Calu3 (cell line): ENCODE measurements at regions not wholly inside any gene's neighbourhood (a gene's known extent, or its start where the extent isn't known, plus 50 kb on each side); places are given as distances from the start of the nearest gene placed in this dataset.

Experiments
- BruUV-seq: library from RNA; stranded (reverse); fragments of 400-500 nt; replicated peaks from 2 replicates; lab custom pipeline; 2021; lab: Mats Ljungman, UMichigan
- CTCF ChIA-PET: fragments of 300-600 bp; sonication (Branson Sonifier 250); formaldehyde crosslinking; loops from one replicate; lab custom pipeline; 2022; ENCODE audit warnings: antibody characterized with exemption; lab: Charles Lee
- DNase-seq: peaks from one replicate; pipeline ENCODE4 v3.0.0; 2022
- H3K27ac Mint-ChIP-seq: one replicate; pipeline ENCODE4 v1.8.0; 2022; ENCODE audit warnings: mixed read lengths; ENCODE audit not compliant: unreplicated experiment
- H3K27me3 Mint-ChIP-seq: one replicate; pipeline ENCODE4 v1.8.0; 2022; ENCODE audit warnings: mixed read lengths; ENCODE audit not compliant: unreplicated experiment
- H3K36me3 Mint-ChIP-seq: one replicate; pipeline ENCODE4 v1.8.0; 2022; ENCODE audit warnings: mild to moderate bottlenecking, moderate library complexity, mixed read lengths; ENCODE audit not compliant: insufficient read depth, unreplicated experiment
- H3K4me1 Mint-ChIP-seq: one replicate; pipeline ENCODE4 v1.8.0; 2022; ENCODE audit warnings: mild to moderate bottlenecking, low read depth, mixed read lengths; ENCODE audit not compliant: unreplicated experiment
- H3K4me3 Mint-ChIP-seq: one replicate; pipeline ENCODE4 v1.8.0; 2022; ENCODE audit warnings: mild to moderate bottlenecking, low read depth, moderate library complexity, mixed read lengths; ENCODE audit not compliant: unreplicated experiment
- H3K9me3 Mint-ChIP-seq: one replicate; pipeline ENCODE4 v1.8.0; 2022; ENCODE audit warnings: low read depth, mixed read lengths; ENCODE audit not compliant: unreplicated experiment
- CTCF ChIP-seq: fragments of 200-600 bp; IDR thresholded peaks from one replicate; pipeline ENCODE4 v1.8.0; 2022; ENCODE audit warnings: antibody characterized with exemption; ENCODE audit not compliant: unreplicated experiment
- intact Hi-C: fragments of 100-400 bp; cut with micrococcal nuclease; formaldehyde crosslinking; loops from one replicate; pipeline ENCODE4 v1.10.0; 2022; ENCODE audit not compliant: unreplicated experiment

GRCh38 chr11:120022617-120023016 is 115.3 kb downstream of the TRIM29 start:
- no peak overlapping the region for H3K4me3 Mint-ChIP-seq
- no peaks in the 10 kb centered on the region for H3K4me1 Mint-ChIP-seq
- intact Hi-C loops, result no loop called here
- no peak overlapping the region for H3K27ac Mint-ChIP-seq
- no TSS peak for BruUV-seq
- no peaks in the 10 kb centered on the region for H3K9me3 Mint-ChIP-seq
- H3K27me3 Mint-ChIP-seq, result peaks cover 66% of the 10 kb centered on the region
- CTCF ChIA-PET, result no interaction called here
- H3K36me3 Mint-ChIP-seq, result no peaks in the 10 kb centered on the region
- DNase-seq, result no peak
- no peak for TF ChIP-seq CTCF

GRCh38 chr11:120021978-120022377 is 115.9 kb downstream of the TRIM29 start:
- DNase-seq, result no peak
- Mint-ChIP-seq H3K9me3 (no peaks in the 10 kb centered on the region), H3K27me3 (peaks cover 66% of the 10 kb centered on the region), H3K27ac (no peak overlapping the region), H3K4me3 (no peak overlapping the region), H3K4me1 (no peaks in the 10 kb centered on the region), H3K36me3 (no peaks in the 10 kb centered on the region)
- CTCF ChIA-PET, result no interaction called here
- intact Hi-C loops, result no loop called here
- BruUV-seq, result no TSS peak
- no peak for TF ChIP-seq CTCF

- CTCF ChIA-PET, result interaction anchor here (0.7 kb wide), 1 partner anchor 711 kb away, joined by 3 read pairs; no protein-coding TSS in a partner anchor
- Mint-ChIP-seq H3K27me3 (peaks cover 68% of the 10 kb centered on the region), H3K4me1 (no peaks in the 10 kb centered on the region), H3K9me3 (no peaks in the 10 kb centered on the region), H3K27ac (no peak overlapping the region), H3K36me3 (no peaks in the 10 kb centered on the region), H3K4me3 (no peak overlapping the region)
- DNase-seq, result no peak
- no TSS peak for BruUV-seq
- intact Hi-C loops, result no loop called here
- TF ChIP-seq CTCF, result no peak
Measured at GRCh38 chr11:120021391-120021953, 116.4 kb downstream of the TRIM29 start.

GRCh38 chr11:120020981-120021380 is 116.9 kb downstream of the TRIM29 start:
- CTCF ChIA-PET, result interaction anchor here (0.7 kb wide), 1 partner anchor 710 kb away, joined by 3 read pairs; no protein-coding TSS in a partner anchor
- Mint-ChIP-seq H3K4me3 (no peak overlapping the region), H3K36me3 (no peaks in the 10 kb centered on the region), H3K27ac (no peak overlapping the region), H3K4me1 (no peaks in the 10 kb centered on the region), H3K9me3 (no peaks in the 10 kb centered on the region), H3K27me3 (peaks cover 73% of the 10 kb centered on the region)
- BruUV-seq, result no TSS peak
- DNase-seq, result no peak
- intact Hi-C loops, result no loop called here
- no peak for TF ChIP-seq CTCF
